Liver (tissue), 3 donors: ENCODE measurements at regions not wholly inside any gene's neighbourhood (a gene's known extent, or its start where the extent isn't known, plus 50 kb on each side); places are given as distances from the start of the nearest gene placed in this dataset.

ENCODE experiments used
- CTCF ChIP-seq: fragments of 150-350 bp; IDR thresholded peaks from 2 replicates; pipeline ENCODE4 v1.5.1; 2017; ENCODE audit warnings: improper control_type of control experiment, low read depth, low read length; ENCODE audit not compliant: missing input control
- EGR1 ChIP-seq, 2 donors: IDR thresholded peaks; 2 replicates each; pipeline ENCODE4 v1.6.1; 2016 to 2018; ENCODE audit warnings: antibody characterized with exemption in 2 of 2, low read depth in 2 of 2
- GABPA ChIP-seq, 2 donors: IDR thresholded peaks in 1 of 2; conservative IDR thresholded peaks in 1 of 2; 2 replicates each; pipeline ENCODE4 v1.6.1; 2016; ENCODE audit warnings: antibody characterized with exemption in 2 of 2, mild to moderate bottlenecking in 1 of 2, moderate library complexity in 1 of 2
- HNF4G ChIP-seq: IDR thresholded peaks from 2 replicates; pipeline ENCODE4 v1.6.1; 2016; ENCODE audit warnings: antibody characterized with exemption
- JUND ChIP-seq, 2 donors: IDR thresholded peaks; 2 replicates each; pipeline ENCODE4 v1.6.1; 2016; ENCODE audit warnings: antibody characterized with exemption in 2 of 2
- RAD21 ChIP-seq, 2 donors: IDR thresholded peaks; 2 replicates each; pipeline ENCODE4 v1.6.1; 2016; ENCODE audit warnings: antibody characterized with exemption in 2 of 2, mild to moderate bottlenecking in 2 of 2
- RXRA ChIP-seq, 2 donors: IDR thresholded peaks; 2 replicates each; pipeline ENCODE4 v1.6.1; 2017 to 2018; ENCODE audit warnings: antibody characterized with exemption in 2 of 2, mild to moderate bottlenecking in 1 of 2
- TAF1 ChIP-seq: conservative IDR thresholded peaks from 2 replicates; pipeline ENCODE4 v1.6.1; 2016; ENCODE audit warnings: antibody characterized with exemption, mild to moderate bottlenecking
- TF ChIP-seq, protein P1 (sequence below): IDR thresholded peaks from 2 replicates; pipeline ENCODE4 v1.6.1; 2016; ENCODE audit warnings: antibody characterized with exemption
- TF ChIP-seq, protein P2 (sequence below): IDR thresholded peaks from 2 replicates; pipeline ENCODE4 v1.6.1; 2016; ENCODE audit warnings: antibody characterized with exemption, mild to moderate bottlenecking
- TF ChIP-seq, protein P3 (sequence below): IDR thresholded peaks from 2 replicates; pipeline ENCODE4 v1.6.1; 2016; ENCODE audit warnings: antibody characterized with exemption
- donor health status: healthy.
- donor health status: healthy.

- TF ChIP-seq HNF4G (no peak), CTCF (no peak), RXRA (IDR thresholded peaks at IDR 0.05) (no peak), RAD21 (IDR thresholded peaks at IDR 0.05) (no peak), EGR1 (IDR thresholded peaks at IDR 0.05; ENCODE audit: low read depth in 2 of 2) (no peak), GABPA (IDR thresholded peaks at IDR 0.05 in 1 of 2, conservative IDR thresholded peaks at IDR 0.05 in 1 of 2) (no peak), TAF1 (no peak), JUND (IDR thresholded peaks at IDR 0.05) (no peak)
- TF ChIP-seq, protein P1, sequence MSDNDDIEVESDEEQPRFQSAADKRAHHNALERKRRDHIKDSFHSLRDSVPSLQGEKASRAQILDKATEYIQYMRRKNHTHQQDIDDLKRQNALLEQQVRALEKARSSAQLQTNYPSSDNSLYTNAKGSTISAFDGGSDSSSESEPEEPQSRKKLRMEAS, result no peak
- TF ChIP-seq, protein P2, sequence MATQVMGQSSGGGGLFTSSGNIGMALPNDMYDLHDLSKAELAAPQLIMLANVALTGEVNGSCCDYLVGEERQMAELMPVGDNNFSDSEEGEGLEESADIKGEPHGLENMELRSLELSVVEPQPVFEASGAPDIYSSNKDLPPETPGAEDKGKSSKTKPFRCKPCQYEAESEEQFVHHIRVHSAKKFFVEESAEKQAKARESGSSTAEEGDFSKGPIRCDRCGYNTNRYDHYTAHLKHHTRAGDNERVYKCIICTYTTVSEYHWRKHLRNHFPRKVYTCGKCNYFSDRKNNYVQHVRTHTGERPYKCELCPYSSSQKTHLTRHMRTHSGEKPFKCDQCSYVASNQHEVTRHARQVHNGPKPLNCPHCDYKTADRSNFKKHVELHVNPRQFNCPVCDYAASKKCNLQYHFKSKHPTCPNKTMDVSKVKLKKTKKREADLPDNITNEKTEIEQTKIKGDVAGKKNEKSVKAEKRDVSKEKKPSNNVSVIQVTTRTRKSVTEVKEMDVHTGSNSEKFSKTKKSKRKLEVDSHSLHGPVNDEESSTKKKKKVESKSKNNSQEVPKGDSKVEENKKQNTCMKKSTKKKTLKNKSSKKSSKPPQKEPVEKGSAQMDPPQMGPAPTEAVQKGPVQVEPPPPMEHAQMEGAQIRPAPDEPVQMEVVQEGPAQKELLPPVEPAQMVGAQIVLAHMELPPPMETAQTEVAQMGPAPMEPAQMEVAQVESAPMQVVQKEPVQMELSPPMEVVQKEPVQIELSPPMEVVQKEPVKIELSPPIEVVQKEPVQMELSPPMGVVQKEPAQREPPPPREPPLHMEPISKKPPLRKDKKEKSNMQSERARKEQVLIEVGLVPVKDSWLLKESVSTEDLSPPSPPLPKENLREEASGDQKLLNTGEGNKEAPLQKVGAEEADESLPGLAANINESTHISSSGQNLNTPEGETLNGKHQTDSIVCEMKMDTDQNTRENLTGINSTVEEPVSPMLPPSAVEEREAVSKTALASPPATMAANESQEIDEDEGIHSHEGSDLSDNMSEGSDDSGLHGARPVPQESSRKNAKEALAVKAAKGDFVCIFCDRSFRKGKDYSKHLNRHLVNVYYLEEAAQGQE, result no peak
- TF ChIP-seq, protein P3, sequence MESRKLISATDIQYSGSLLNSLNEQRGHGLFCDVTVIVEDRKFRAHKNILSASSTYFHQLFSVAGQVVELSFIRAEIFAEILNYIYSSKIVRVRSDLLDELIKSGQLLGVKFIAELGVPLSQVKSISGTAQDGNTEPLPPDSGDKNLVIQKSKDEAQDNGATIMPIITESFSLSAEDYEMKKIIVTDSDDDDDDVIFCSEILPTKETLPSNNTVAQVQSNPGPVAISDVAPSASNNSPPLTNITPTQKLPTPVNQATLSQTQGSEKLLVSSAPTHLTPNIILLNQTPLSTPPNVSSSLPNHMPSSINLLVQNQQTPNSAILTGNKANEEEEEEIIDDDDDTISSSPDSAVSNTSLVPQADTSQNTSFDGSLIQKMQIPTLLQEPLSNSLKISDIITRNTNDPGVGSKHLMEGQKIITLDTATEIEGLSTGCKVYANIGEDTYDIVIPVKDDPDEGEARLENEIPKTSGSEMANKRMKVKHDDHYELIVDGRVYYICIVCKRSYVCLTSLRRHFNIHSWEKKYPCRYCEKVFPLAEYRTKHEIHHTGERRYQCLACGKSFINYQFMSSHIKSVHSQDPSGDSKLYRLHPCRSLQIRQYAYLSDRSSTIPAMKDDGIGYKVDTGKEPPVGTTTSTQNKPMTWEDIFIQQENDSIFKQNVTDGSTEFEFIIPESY, result no peak
Measured at GRCh38 chr12:24708043-24708442, 240.9 kb downstream of the BCAT1 start.
